ENCODE measurements at regions not wholly inside any gene's neighbourhood (a gene's known extent, or its start where the extent isn't known, plus 50 kb on each side); places are given as distances from the start of the nearest gene placed in this dataset.

GRCh38 chr2:196362973-196363549 lies 191.7 kb upstream of the STK17B start:
- DNase-seq: no peak

- DNase-seq: no peak
Observed at GRCh38 chr2:196365145-196365544, 193.8 kb upstream of the STK17B start.

GRCh38 chr2:196365923-196366322 lies 194.5 kb upstream of the STK17B start:
- no peak for DNase-seq

- no peak for DNase-seq
Observed at GRCh38 chr2:196367633-196368032, 196.3 kb upstream of the STK17B start.

GRCh38 chr2:196368546-196369225 lies 197.3 kb upstream of the STK17B start:
- no peak for DNase-seq

GRCh38 chr2:196369967-196370366 lies 198.6 kb upstream of the STK17B start:
- DNase-seq: no peak

- no peak for DNase-seq
Observed at GRCh38 chr2:196370381-196370780, 199.0 kb upstream of the STK17B start.

GRCh38 chr2:196372276-196372809 lies 201.0 kb upstream of the STK17B start:
- no peak for DNase-seq

GRCh38 chr2:196372811-196373664 lies 201.7 kb upstream of the STK17B start:
- DNase-seq: no peak

- no peak for DNase-seq
Observed at GRCh38 chr2:196376984-196377877, 205.9 kb upstream of the STK17B start.

GRCh38 chr2:196379600-196379999 lies 208.2 kb upstream of the STK17B start:
- no peak for DNase-seq

- DNase-seq: no peak
Observed at GRCh38 chr2:196380098-196380497, 208.7 kb upstream of the STK17B start.

- DNase-seq: no peak
Observed at GRCh38 chr2:196380575-196380974, 209.2 kb upstream of the STK17B start.

GRCh38 chr2:196381464-196381863 lies 210.1 kb upstream of the STK17B start:
- DNase-seq: no peak

- no peak for DNase-seq
Observed at GRCh38 chr2:196383799-196384198, 212.4 kb upstream of the STK17B start.

GRCh38 chr2:196384729-196385128 lies 213.4 kb upstream of the STK17B start:
- DNase-seq: no peak

GRCh38 chr2:196389670-196390069 lies 218.3 kb upstream of the STK17B start:
- DNase-seq: no peak

GRCh38 chr2:196390243-196391148 lies 219.1 kb upstream of the STK17B start:
- no peak for DNase-seq

- no peak for DNase-seq
Observed at GRCh38 chr2:196391149-196391479, 219.7 kb upstream of the STK17B start.

GRCh38 chr2:196399096-196399495 lies 227.7 kb upstream of the STK17B start:
- DNase-seq: no peak
